Loucy (cell line): ENCODE measurements at regions not wholly inside any gene's neighbourhood (a gene's known extent, or its start where the extent isn't known, plus 50 kb on each side); places are given as distances from the start of the nearest gene placed in this dataset.

Source experiments
- CTCF ChIP-seq: fragments of 200-600 bp; sonication (generic); conservative IDR thresholded peaks from 2 replicates; pipeline ENCODE4 v1.5.1; 2014; ENCODE audit warnings: mild to moderate bottlenecking, antibody characterized with exemption, low read length
- EZH2phosphoT487 ChIP-seq: fragments of 200-600 bp; IDR thresholded peaks from 2 replicates; pipeline ENCODE4 v1.6.1; 2018; ENCODE audit warnings: antibody characterized with exemption, mild to moderate bottlenecking, moderate library complexity, borderline replicate concordance

GRCh38 chr6:113591896-113592827 lies 265.0 kb upstream of the MARCKS start:
- TF ChIP-seq CTCF = no peak
- TF ChIP-seq EZH2phosphoT487 = no peak
